Ovary (tissue), 7 donors: ENCODE measurements at regions not wholly inside any gene's neighbourhood (a gene's known extent, or its start where the extent isn't known, plus 50 kb on each side); places are given as distances from the start of the nearest gene placed in this dataset.

Experiments used
- DNase-seq, 5 donors: peaks; one replicate each; pipeline ENCODE4 v3.0.0-alpha.2; 2019 to 2020
- H3K27ac ChIP-seq, 2 donors: fragments of 200-600 bp; one replicate each; pipeline versions ENCODE4 v1.5.1 to v1.8.0; 2019 to 2022
- H3K27me3 ChIP-seq: fragments of 200-600 bp; one replicate; pipeline ENCODE4 v1.8.0; 2022
- H3K36me3 ChIP-seq: fragments of 200-600 bp; sonication (generic); one replicate; pipeline ENCODE4 v1.5.1; 2019
- H3K4me1 ChIP-seq: one replicate; pipeline ENCODE4 v1.8.1; 2013; ENCODE audit warnings: mild to moderate bottlenecking, moderate library complexity; ENCODE audit not compliant: insufficient read depth
- H3K4me3 ChIP-seq: fragments of 200-600 bp; sonication (generic); one replicate; pipeline ENCODE4 v1.5.1; 2017
- H3K9me3 ChIP-seq, 2 donors: fragments of 200-600 bp in 1 of 2; sonication (generic) in 1 of 2; one replicate each; pipeline versions ENCODE4 v1.5.1 to v1.8.1; 2013 to 2019; ENCODE audit warnings: mild to moderate bottlenecking in 1 of 2, moderate library complexity in 1 of 2
- CTCF ChIP-seq, 3 donors: fragments of 450-650 bp in 2 of 3; fragments of 200-600 bp in 1 of 3; IDR thresholded peaks; one replicate each; pipeline versions ENCODE4 v1.5.1 to v1.8.0; 2016 to 2022; ENCODE audit warnings: antibody characterized with exemption in 3 of 3, mild to moderate bottlenecking in 1 of 3
- EP300 ChIP-seq: sonication (generic); formaldehyde crosslinking; IDR thresholded peaks from one replicate; pipeline ENCODE4 v1.6.1; 2017; ENCODE audit warnings: antibody characterized with exemption
- POLR2A ChIP-seq: fragments of 450-650 bp; IDR thresholded peaks from one replicate; pipeline ENCODE4 v1.6.1; 2017; ENCODE audit warnings: antibody characterized with exemption, mild to moderate bottlenecking, moderate library complexity
- WGBS, 3 donors: extraction: QIAGEN DNeasy Blood & Tissue Kit in 1 of 3; methylation state at CpG; one replicate each; pipeline versions ENCODE4 v1.1.5 to v1.1.7; 2013 to 2017; 5-methylcytosine and 5-hydroxymethylcytosine counted together
- intact Hi-C, 4 donors: fragments of 100-400 bp; cut with DNase I; formaldehyde crosslinking; loops; one replicate each; pipeline versions ENCODE4 v1.11.0 to v1.15.1; 2022 to 2023
- donor health status: DM: no; HTN: no; CAD: no; lungs with moderate emphysema.
- donor health status: DM: no; HTN: no; CAD: no.
- donor health status: Bipolar disorder and iron deficiency.
- donor health status: DM: no; HTN: no; CAD: no.
- donor health status: DM: yes; HTN: yes; CAD: no.

DNA sequence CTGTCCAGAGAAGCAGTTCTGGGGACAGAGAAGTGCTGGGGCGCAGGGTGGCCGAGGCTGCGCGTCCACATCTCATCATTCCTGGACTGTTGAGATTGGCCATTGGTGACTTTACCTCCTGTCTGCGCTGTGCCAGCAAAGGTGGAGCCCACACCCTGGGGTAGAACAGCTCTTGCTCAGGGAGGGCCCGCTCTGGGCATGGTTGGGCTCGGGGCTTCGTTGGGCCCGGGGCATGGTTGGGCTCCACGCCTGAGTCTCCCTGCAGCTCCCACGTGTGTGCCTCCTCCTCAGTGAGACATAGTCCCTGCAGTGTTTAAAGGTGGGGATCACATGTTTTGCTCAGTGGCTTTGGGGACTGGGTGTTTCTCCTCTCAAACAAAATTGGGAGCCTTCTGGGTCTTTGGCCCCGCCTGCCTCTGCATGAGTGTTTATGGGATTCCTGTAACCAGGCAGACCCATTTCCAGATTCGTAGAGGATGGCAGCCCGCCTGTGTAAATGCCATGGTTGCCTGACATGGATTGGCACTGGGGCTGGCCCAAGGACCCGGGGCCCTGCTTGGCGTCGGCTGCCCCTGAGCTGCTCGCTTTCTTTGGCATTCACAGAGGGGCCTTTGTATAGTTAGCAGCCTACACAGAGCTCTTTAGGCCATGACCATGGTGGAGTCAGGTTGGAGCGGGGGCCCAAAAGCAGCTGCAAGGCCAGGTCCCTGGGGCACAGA, 104.6 kb downstream of the TLR5 start:
- intact Hi-C loops, result no loop called here
- Histone ChIP-seq H3K27me3 (no peaks in the 10 kb centered on the region), H3K4me1 (no peaks in the 10 kb centered on the region), H3K36me3 (no peaks in the 10 kb centered on the region), H3K9me3 (no peaks in the 10 kb centered on the region), H3K27ac (no peak overlapping the region), H3K4me3 (no peak overlapping the region)
- no peak for DNase-seq
- TF ChIP-seq POLR2A, result no peak
- no peak for TF ChIP-seq CTCF (IDR thresholded peaks at IDR 0.05)
- no peak for TF ChIP-seq EP300
- 90 to 95% (median 90%) methylated on average over 19 of the region's 19 CpGs for WGBS, 3 donors

DNA sequence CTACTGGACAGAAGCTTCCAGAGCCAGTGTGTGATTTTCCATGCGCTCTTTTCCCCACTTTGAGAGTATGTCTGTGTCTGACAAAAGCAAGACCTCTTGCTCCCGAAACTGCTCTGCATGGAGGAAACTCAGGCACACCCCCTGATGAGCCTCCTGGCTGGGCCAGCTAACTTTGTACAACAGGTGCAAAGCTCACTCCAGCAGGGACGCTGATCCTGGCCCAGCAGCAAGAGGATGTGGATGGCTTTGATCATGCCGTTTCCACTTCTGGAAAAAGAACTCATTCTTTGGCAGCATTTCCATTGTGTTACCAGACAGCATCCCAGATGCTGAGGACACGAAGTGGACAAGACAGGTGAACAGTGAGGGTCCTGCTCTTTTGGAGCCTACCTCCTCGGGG, 103.1 kb downstream of the TLR5 start:
- Histone ChIP-seq H3K4me3 (no peak overlapping the region), H3K27me3 (no peaks in the 10 kb centered on the region), H3K9me3 (no peaks in the 10 kb centered on the region), H3K4me1 (no peaks in the 10 kb centered on the region), H3K36me3 (no peaks in the 10 kb centered on the region), H3K27ac (no peak overlapping the region)
- intact Hi-C loops, result no loop called here
- TF ChIP-seq POLR2A (no peak), CTCF (IDR thresholded peaks at IDR 0.05) (no peak), EP300 (no peak)
- WGBS, 3 donors, result 57 to 61% (median 60%) methylated on average over 6 of the region's 6 CpGs
- no peak for DNase-seq

DNA sequence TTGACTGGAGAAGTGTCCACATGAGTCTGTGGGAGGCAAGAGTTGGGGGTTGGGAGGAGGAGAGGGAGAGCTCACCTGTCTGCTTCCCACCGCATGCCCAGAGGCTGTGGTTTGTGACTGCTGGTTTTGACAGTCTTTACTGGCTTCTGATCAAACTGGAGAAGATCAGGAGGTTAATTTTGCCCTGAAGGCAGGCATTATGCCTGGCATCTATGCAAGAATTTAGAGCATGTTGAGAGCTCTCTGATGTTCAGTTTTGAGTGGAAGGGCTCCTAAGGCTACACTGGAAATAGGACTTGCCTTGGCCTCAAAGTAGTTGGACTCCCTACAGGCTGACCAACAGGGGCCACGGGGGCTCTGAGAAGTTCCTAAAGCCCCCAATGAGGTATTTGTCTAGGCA, 101.6 kb downstream of the TLR5 start:
- no peak overlapping the region for H3K4me3 ChIP-seq
- no peaks in the 10 kb centered on the region for H3K9me3 ChIP-seq
- DNase-seq, result no peak
- no peaks in the 10 kb centered on the region for H3K36me3 ChIP-seq
- intact Hi-C loops, result no loop called here
- no peaks in the 10 kb centered on the region for H3K27me3 ChIP-seq
- 54 to 75% (median 72%) methylated on average over 2 of the region's 2 CpGs for WGBS, 3 donors
- H3K27ac ChIP-seq, result no peak overlapping the region
- TF ChIP-seq EP300, result no peak
- TF ChIP-seq POLR2A, result no peak
- TF ChIP-seq CTCF (IDR thresholded peaks at IDR 0.05), result no peak
- H3K4me1 ChIP-seq, result no peaks in the 10 kb centered on the region

DNA sequence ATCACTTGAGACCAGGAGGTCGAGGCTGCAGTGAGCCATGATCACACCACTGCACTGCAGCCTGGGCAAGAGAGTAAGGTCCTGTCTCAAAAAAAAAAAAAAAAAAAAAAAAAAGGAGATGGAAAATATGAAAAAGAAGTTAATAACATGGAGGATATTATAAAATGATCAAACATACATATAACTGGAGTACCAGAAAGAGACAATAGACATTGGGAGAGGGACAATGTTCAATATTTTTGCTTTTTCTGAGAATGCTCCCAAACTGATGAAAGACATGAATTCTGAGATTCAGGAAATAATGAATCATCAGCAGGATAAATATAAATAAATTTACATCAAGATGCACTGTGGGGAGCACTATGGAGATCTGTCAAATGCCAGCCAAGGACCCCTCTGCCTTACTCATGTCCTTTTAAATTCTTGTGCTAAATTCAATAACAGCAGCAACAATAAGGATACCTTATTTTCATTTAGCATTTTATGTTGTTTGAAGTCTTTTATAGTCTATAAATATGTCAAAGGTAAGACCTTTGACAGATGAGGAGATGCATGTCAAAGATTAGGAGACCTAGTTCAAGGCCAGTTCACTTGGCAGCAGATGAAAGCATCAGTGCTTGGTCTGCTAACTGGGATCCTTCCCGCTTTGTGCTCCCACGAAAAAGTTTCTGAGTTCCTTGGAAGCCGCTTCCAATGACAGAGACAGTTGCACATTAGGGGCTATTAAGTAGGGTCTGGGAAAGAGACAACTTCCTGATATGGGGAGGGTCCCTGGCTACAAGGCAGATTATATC, 97.7 kb downstream of the TLR5 start:
- WGBS, 3 donors, result 65 to 73% (median 67%) methylated on average over 4 of the region's 4 CpGs
- H3K9me3 ChIP-seq, result no peaks in the 10 kb centered on the region
- H3K27ac ChIP-seq, result no peak overlapping the region
- TF ChIP-seq EP300 (no peak), CTCF (IDR thresholded peaks at IDR 0.05) (no peak)
- no peak overlapping the region for H3K4me3 ChIP-seq
- DNase-seq, result no peak
- intact Hi-C loops, result no loop called here
- no peaks in the 10 kb centered on the region for H3K4me1 ChIP-seq
- no peaks in the 10 kb centered on the region for H3K36me3 ChIP-seq
- no peaks in the 10 kb centered on the region for H3K27me3 ChIP-seq
